ENCODE measurements at regions not wholly inside any gene's neighbourhood (a gene's known extent, or its start where the extent isn't known, plus 50 kb on each side); places are given as distances from the start of the nearest gene placed in this dataset.

DNA sequence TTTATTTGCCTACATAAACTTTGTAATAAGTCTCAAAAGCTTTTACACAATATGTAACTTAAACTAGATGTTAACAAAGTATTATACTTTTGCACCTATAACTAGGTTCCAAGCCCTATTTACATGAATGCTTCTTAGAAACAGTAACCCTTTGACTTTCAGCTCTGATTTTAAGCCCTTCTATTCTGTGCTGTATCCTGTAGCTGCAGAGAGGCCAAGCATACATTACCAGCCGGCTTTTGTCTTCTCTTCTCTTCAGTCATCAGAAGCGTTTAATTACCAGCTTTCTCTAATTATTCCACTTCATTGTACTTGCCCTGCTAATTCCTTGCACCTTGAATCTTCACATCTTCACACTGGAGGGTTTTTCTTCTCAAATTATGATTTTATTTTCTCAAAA, 403.1 kb downstream of the PDGFC start:
- H3K27me3 Mint-ChIP-seq (ENCODE audit: insufficient read depth), result no peaks in the 10 kb centered on the region
- H3K4me1 Mint-ChIP-seq, result peaks cover 6% of the 10 kb centered on the region
- no peak overlapping the region for H3K27ac Mint-ChIP-seq
- no peak overlapping the region for H3K27ac ChIP-seq (ENCODE audit: low read depth, low read length)
- TF ChIP-seq, protein P1, sequence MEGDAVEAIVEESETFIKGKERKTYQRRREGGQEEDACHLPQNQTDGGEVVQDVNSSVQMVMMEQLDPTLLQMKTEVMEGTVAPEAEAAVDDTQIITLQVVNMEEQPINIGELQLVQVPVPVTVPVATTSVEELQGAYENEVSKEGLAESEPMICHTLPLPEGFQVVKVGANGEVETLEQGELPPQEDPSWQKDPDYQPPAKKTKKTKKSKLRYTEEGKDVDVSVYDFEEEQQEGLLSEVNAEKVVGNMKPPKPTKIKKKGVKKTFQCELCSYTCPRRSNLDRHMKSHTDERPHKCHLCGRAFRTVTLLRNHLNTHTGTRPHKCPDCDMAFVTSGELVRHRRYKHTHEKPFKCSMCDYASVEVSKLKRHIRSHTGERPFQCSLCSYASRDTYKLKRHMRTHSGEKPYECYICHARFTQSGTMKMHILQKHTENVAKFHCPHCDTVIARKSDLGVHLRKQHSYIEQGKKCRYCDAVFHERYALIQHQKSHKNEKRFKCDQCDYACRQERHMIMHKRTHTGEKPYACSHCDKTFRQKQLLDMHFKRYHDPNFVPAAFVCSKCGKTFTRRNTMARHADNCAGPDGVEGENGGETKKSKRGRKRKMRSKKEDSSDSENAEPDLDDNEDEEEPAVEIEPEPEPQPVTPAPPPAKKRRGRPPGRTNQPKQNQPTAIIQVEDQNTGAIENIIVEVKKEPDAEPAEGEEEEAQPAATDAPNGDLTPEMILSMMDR (conservative IDR thresholded peaks at IDR 0.05), result no peak
- no peaks in the 10 kb centered on the region for H3K9me3 ChIP-seq (ENCODE audit: control insufficient read depth, low read length)
- H3K9ac ChIP-seq (ENCODE audit: extremely low read depth, low read length, poor library complexity, severe bottlenecking), result no peak overlapping the region
- DNase-seq, result no peak
- H3K9me3 Mint-ChIP-seq, result no peaks in the 10 kb centered on the region
- H3K4me3 Mint-ChIP-seq, result no peak overlapping the region
- WGBS, 2 experiments (ENCODE audit: insufficient coverage in 1 of 2, insufficient read length in 1 of 2), result 36% methylated on average over 2 of the region's 2 CpGs; no CpG with 5 or more reads in 1 of the 2 experiments
- H3K4me3 ChIP-seq (ENCODE audit: low read length), result no peak overlapping the region
- H3K27me3 ChIP-seq (ENCODE audit: control insufficient read depth, insufficient read depth, low read length, poor library complexity, severe bottlenecking), result no peaks in the 10 kb centered on the region
- H3K36me3 ChIP-seq (ENCODE audit: control insufficient read depth, insufficient read depth, low read length), result no peaks in the 10 kb centered on the region
- no peaks in the 10 kb centered on the region for H3K4me1 ChIP-seq (ENCODE audit: control insufficient read depth, insufficient read depth, low read length)
- H3K36me3 Mint-ChIP-seq (ENCODE audit: low read depth), result no peaks in the 10 kb centered on the region

DNA sequence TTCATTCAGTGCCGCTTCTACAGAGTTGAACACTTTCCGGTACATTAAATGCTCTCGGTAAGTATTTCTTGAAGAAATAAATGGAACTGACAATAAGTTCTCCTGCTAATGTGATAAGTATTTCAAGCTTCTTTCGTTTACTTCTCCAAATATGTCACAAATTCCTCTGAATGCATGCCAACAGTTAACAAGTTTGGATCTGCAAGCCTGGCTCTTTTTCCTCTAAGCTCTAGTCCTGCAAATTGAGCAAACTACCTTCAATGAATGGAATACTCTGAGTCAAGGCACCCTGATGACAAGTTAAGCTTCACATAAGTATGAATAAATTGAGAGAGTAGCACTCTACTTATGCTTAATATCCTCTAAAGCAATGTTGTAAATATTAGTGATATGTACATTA, 403.6 kb downstream of the PDGFC start:
- H3K36me3 Mint-ChIP-seq (ENCODE audit: low read depth), result no peaks in the 10 kb centered on the region
- H3K4me3 ChIP-seq (ENCODE audit: low read length), result no peak overlapping the region
- no peaks in the 10 kb centered on the region for H3K27me3 Mint-ChIP-seq (ENCODE audit: insufficient read depth)
- no peak overlapping the region for H3K4me3 Mint-ChIP-seq
- TF ChIP-seq, protein P1 (conservative IDR thresholded peaks at IDR 0.05), result no peak
- WGBS, 2 experiments (ENCODE audit: insufficient coverage in 1 of 2, insufficient read length in 1 of 2), result 68 to 89% methylated on average over 2 to 4 of the region's 4 CpGs
- H3K36me3 ChIP-seq (ENCODE audit: control insufficient read depth, insufficient read depth, low read length), result no peaks in the 10 kb centered on the region
- no peak overlapping the region for H3K27ac ChIP-seq (ENCODE audit: low read depth, low read length)
- H3K27me3 ChIP-seq (ENCODE audit: control insufficient read depth, insufficient read depth, low read length, poor library complexity, severe bottlenecking), result no peaks in the 10 kb centered on the region
- no peak overlapping the region for H3K9ac ChIP-seq (ENCODE audit: extremely low read depth, low read length, poor library complexity, severe bottlenecking)
- H3K27ac Mint-ChIP-seq, result no peak overlapping the region
- DNase-seq, result no peak
- no peaks in the 10 kb centered on the region for H3K9me3 Mint-ChIP-seq
- H3K4me1 Mint-ChIP-seq, result peaks cover 6% of the 10 kb centered on the region
- no peaks in the 10 kb centered on the region for H3K4me1 ChIP-seq (ENCODE audit: control insufficient read depth, insufficient read depth, low read length)
- H3K9me3 ChIP-seq (ENCODE audit: control insufficient read depth, low read length), result no peaks in the 10 kb centered on the region

DNA sequence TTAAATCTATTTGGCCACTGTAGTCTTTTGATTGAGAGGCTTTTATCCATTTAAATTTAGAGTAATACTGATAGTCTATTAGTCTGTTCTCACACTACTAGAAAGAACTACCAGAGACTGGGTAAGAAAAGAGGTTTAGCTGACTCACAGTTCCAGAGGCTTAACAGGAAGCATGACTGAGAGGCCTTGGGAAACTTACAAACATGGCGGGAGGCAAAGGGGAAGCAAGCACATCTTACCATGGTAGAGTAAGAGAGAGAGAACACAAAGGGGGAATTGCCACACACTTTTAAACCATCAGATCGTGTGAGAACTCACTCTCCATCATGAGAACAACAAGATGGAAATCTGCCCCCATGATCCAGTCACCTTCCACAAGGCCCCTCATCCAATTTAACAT, 410.9 kb downstream of the PDGFC start:
- Mint-ChIP-seq H3K27me3 (ENCODE audit: insufficient read depth) (no peaks in the 10 kb centered on the region), H3K4me3 (no peak overlapping the region), H3K27ac (no peak overlapping the region), H3K4me1 (no peaks in the 10 kb centered on the region), H3K36me3 (ENCODE audit: low read depth) (no peaks in the 10 kb centered on the region), H3K9me3 (peaks cover 5% of the 10 kb centered on the region)
- WGBS, 2 experiments (ENCODE audit: insufficient coverage in 1 of 2, insufficient read length in 1 of 2), result 92 to 100% methylated on average over 1 to 2 of the region's 2 CpGs
- no peaks in the 10 kb centered on the region for H3K36me3 ChIP-seq (ENCODE audit: control insufficient read depth, insufficient read depth, low read length)
- no peak overlapping the region for H3K4me3 ChIP-seq (ENCODE audit: low read length)
- DNase-seq, result no peak
- H3K9ac ChIP-seq (ENCODE audit: extremely low read depth, low read length, poor library complexity, severe bottlenecking), result no peak overlapping the region
- no peaks in the 10 kb centered on the region for H3K4me1 ChIP-seq (ENCODE audit: control insufficient read depth, insufficient read depth, low read length)
- no peaks in the 10 kb centered on the region for H3K27me3 ChIP-seq (ENCODE audit: control insufficient read depth, insufficient read depth, low read length, poor library complexity, severe bottlenecking)
- H3K9me3 ChIP-seq (ENCODE audit: control insufficient read depth, low read length), result no peaks in the 10 kb centered on the region
- TF ChIP-seq, protein P1 (conservative IDR thresholded peaks at IDR 0.05), result no peak
- H3K27ac ChIP-seq (ENCODE audit: low read depth, low read length), result no peak overlapping the region
